ENCODE measurements at regions not wholly inside any gene's neighbourhood (a gene's known extent, or its start where the extent isn't known, plus 50 kb on each side); places are given as distances from the start of the nearest gene placed in this dataset.

DNA sequence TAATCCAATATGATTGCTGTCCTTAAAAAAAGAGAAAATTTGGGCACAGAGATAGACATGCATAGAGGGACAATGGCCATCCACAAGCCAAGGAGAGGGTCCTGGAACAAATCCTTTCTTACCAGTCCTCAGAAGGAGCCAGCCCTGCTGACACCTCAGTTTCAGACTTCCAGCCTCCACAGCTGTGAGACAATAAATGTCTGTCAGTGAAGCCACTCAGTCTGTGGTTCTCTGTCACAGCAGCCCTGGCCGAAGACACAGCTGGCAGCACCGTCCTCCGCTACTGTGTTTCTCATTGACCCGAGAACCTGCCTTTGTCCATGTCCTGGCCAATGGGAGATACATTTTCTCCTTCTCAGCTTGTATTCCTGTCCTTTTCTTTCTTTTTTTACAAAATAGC lies 207.9 kb downstream of the TM9SF2 start:
- TF ChIP-seq, protein P1, sequence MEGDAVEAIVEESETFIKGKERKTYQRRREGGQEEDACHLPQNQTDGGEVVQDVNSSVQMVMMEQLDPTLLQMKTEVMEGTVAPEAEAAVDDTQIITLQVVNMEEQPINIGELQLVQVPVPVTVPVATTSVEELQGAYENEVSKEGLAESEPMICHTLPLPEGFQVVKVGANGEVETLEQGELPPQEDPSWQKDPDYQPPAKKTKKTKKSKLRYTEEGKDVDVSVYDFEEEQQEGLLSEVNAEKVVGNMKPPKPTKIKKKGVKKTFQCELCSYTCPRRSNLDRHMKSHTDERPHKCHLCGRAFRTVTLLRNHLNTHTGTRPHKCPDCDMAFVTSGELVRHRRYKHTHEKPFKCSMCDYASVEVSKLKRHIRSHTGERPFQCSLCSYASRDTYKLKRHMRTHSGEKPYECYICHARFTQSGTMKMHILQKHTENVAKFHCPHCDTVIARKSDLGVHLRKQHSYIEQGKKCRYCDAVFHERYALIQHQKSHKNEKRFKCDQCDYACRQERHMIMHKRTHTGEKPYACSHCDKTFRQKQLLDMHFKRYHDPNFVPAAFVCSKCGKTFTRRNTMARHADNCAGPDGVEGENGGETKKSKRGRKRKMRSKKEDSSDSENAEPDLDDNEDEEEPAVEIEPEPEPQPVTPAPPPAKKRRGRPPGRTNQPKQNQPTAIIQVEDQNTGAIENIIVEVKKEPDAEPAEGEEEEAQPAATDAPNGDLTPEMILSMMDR (optimal IDR thresholded peaks at IDR 0.05 in 1 of 3, IDR thresholded peaks at IDR 0.05 in 1 of 3, conservative IDR thresholded peaks at IDR 0.05 in 1 of 3; ENCODE audit: extremely low read depth in 1 of 3, insufficient read depth in 2 of 3, low read length in 3 of 3): no peak
- TF ChIP-seq EZH2 (IDR thresholded peaks at IDR 0.05; ENCODE audit: low read length): no peak
